ENCODE measurements at regions not wholly inside any gene's neighbourhood (a gene's known extent, or its start where the extent isn't known, plus 50 kb on each side); places are given as distances from the start of the nearest gene placed in this dataset.

DNA sequence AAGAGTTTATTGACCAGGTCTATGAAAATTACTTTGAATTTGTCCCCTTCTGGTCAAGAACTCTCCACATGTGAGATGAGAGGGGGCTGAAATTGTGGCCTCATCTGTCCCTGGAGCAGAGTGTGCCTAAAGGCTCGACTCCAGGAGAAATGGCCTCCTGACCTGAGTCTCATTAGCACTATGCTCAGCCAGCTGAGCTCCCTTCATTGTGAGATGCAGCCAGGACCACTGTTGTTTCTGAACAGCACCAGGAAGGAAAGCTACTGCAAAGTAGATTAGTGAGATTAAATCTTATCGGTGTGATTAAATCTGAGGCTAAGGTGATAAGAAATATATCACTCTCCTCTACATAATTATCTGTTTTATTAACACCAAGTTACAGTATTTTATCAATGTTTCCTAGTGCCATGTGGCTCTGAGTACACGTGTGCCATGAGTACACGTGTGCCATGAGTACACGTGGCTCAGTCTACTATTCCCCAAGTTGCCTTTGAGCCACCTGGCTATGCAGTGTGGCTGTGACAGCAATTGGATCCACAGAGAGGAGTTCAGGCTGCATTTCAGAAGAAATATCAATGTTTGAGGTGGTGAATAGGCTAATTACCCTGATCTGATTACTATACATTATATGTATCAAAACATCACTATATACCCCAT lies 126.9 kb downstream of the IPMK start:
- H2AFZ ChIP-seq (ENCODE audit: low read length): no peak overlapping the region
- no peak overlapping the region for H3K4me2 ChIP-seq (ENCODE audit: low read depth, low read length, poor library complexity, severe bottlenecking)
- no peaks in the 10 kb centered on the region for H3K79me2 ChIP-seq (ENCODE audit: low read length)
- H3K36me3 ChIP-seq (ENCODE audit: insufficient read depth, low read length): no peaks in the 10 kb centered on the region
- H3K9me2 ChIP-seq (replicated peaks; ENCODE audit: insufficient read depth, low read length): no peaks in the 10 kb centered on the region
- no peak overlapping the region for H3K27ac ChIP-seq (ENCODE audit: low read length)
- no peaks in the 10 kb centered on the region for H3K4me1 ChIP-seq (ENCODE audit: low read length)
- H3K9me3 ChIP-seq (ENCODE audit: low read length): no peaks in the 10 kb centered on the region
- no peak for DNase-seq
- no peaks in the 10 kb centered on the region for H3K27me3 ChIP-seq (ENCODE audit: low read length)
- H4K20me1 ChIP-seq (ENCODE audit: insufficient read depth, low read depth, low read length): no peaks in the 10 kb centered on the region
- H3K9ac ChIP-seq (ENCODE audit: low read length): no peak overlapping the region
- no peak overlapping the region for H3K4me3 ChIP-seq (ENCODE audit: low read length)

DNA sequence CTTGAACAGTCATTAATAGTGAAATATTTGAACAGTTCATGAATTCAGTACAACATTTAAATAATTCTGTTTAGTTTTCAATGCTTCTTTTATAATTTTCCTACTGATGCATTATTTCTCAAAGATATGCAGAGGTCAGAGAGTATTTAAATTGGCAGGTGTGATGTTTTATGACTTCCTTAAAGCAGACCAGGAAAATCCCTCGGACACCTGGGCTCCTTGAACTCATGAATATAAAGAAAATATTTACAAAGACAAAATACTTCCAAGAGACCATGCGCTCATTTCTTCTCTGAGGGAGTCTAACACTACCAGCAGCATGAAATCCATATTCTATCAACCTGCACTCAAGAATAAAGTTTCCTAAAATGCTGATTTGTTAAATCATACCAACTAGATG lies 127.6 kb downstream of the IPMK start:
- Histone ChIP-seq H3K4me1 (ENCODE audit: low read length) (no peaks in the 10 kb centered on the region), H3K9me2 (replicated peaks; ENCODE audit: insufficient read depth, low read length) (no peaks in the 10 kb centered on the region), H3K79me2 (ENCODE audit: low read length) (no peaks in the 10 kb centered on the region), H3K9me3 (ENCODE audit: low read length) (no peaks in the 10 kb centered on the region), H3K4me3 (ENCODE audit: low read length) (no peak overlapping the region), H3K4me2 (ENCODE audit: low read depth, low read length, poor library complexity, severe bottlenecking) (no peak overlapping the region), H3K36me3 (ENCODE audit: insufficient read depth, low read length) (no peaks in the 10 kb centered on the region), H2AFZ (ENCODE audit: low read length) (no peak overlapping the region), H3K27ac (ENCODE audit: low read length) (no peak overlapping the region), H3K9ac (ENCODE audit: low read length) (no peak overlapping the region), H4K20me1 (ENCODE audit: insufficient read depth, low read depth, low read length) (no peaks in the 10 kb centered on the region), H3K27me3 (ENCODE audit: low read length) (no peaks in the 10 kb centered on the region)
- no peak for DNase-seq

DNA sequence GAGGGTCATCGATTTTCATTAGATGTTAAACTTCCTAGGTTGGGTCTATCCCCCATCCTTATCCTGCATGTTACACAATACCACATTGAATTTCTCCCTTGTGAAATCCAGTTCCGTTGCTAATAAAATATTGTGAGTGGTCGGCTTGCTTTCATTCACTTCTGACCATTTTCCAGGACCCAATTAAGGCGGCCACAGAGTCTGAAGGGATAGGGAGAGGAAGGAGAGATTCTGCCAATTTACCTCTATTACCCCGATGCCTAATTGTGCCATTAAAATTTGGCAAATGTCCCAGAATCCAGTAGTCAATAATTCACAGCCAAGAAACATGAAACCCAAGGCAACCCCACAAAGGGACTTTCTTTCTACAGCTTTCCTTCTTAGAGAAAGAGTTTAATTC lies 129.9 kb downstream of the IPMK start:
- Histone ChIP-seq H3K36me3 (ENCODE audit: insufficient read depth, low read length) (no peaks in the 10 kb centered on the region), H3K4me1 (ENCODE audit: low read length) (no peaks in the 10 kb centered on the region), H4K20me1 (ENCODE audit: insufficient read depth, low read depth, low read length) (no peaks in the 10 kb centered on the region), H3K9ac (ENCODE audit: low read length) (no peak overlapping the region), H3K9me2 (replicated peaks; ENCODE audit: insufficient read depth, low read length) (no peaks in the 10 kb centered on the region), H3K4me2 (ENCODE audit: low read depth, low read length, poor library complexity, severe bottlenecking) (no peak overlapping the region), H3K79me2 (ENCODE audit: low read length) (no peaks in the 10 kb centered on the region), H3K9me3 (ENCODE audit: low read length) (no peaks in the 10 kb centered on the region), H3K4me3 (ENCODE audit: low read length) (no peak overlapping the region), H3K27ac (ENCODE audit: low read length) (no peak overlapping the region), H3K27me3 (ENCODE audit: low read length) (no peaks in the 10 kb centered on the region), H2AFZ (ENCODE audit: low read length) (no peak overlapping the region)
- no peak for DNase-seq

DNA sequence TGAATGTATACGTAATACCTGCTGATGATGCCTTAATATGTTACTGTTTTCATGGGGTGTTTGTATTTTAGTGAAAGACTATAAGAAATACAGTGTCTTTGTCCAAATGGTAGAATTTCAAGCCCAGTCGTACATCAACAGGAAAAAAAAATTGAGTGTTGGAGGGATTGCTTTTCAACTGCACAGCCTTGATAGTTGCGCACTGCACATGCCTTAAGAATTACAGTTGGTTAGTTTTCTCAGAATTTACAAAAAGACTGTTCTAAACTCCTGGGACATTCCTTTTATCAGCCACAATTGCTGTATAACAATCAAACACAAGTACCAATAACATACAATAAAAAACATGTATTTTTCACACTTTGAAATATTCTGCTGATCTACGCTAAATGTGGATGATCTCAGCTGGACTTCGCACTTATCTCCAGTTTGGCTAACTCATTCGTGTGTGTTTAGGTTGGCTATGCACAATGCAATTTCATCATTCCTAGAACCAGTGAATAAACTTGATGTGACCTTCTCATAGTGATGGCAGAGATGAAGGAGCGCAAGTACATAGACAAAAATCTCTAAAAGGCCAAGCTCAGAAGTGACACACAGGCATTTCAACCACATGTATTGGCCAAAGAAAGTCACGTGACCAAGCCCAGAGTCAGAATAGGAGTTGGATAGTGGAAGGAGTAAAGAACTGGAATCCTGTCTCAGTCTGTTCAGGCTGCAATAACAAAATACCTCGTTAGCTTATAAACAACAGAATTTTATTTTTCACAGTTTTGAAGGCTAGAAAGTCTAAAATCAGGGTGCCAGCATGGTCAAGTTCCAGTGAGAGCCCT lies 152.3 kb downstream of the IPMK start:
- Histone ChIP-seq H3K27me3 (ENCODE audit: low read length) (no peaks in the 10 kb centered on the region), H3K27ac (ENCODE audit: low read length) (no peak overlapping the region), H3K36me3 (ENCODE audit: insufficient read depth, low read length) (no peaks in the 10 kb centered on the region), H3K9me3 (ENCODE audit: low read length) (no peaks in the 10 kb centered on the region), H3K9me2 (replicated peaks; ENCODE audit: insufficient read depth, low read length) (no peaks in the 10 kb centered on the region), H4K20me1 (ENCODE audit: insufficient read depth, low read depth, low read length) (no peaks in the 10 kb centered on the region), H2AFZ (ENCODE audit: low read length) (no peak overlapping the region), H3K9ac (ENCODE audit: low read length) (no peak overlapping the region), H3K4me2 (ENCODE audit: low read depth, low read length, poor library complexity, severe bottlenecking) (no peak overlapping the region), H3K4me1 (ENCODE audit: low read length) (no peaks in the 10 kb centered on the region), H3K79me2 (ENCODE audit: low read length) (no peaks in the 10 kb centered on the region), H3K4me3 (ENCODE audit: low read length) (no peak overlapping the region)
- DNase-seq: no peak

- H4K20me1 ChIP-seq (ENCODE audit: insufficient read depth, low read depth, low read length): no peaks in the 10 kb centered on the region
- no peak for DNase-seq
- no peaks in the 10 kb centered on the region for H3K9me3 ChIP-seq (ENCODE audit: low read length)
- H2AFZ ChIP-seq (ENCODE audit: low read length): no peak overlapping the region
- no peak overlapping the region for H3K27ac ChIP-seq (ENCODE audit: low read length)
- no peaks in the 10 kb centered on the region for H3K9me2 ChIP-seq (replicated peaks; ENCODE audit: insufficient read depth, low read length)
- no peak overlapping the region for H3K4me2 ChIP-seq (ENCODE audit: low read depth, low read length, poor library complexity, severe bottlenecking)
- H3K79me2 ChIP-seq (ENCODE audit: low read length): no peaks in the 10 kb centered on the region
- H3K9ac ChIP-seq (ENCODE audit: low read length): no peak overlapping the region
- no peaks in the 10 kb centered on the region for H3K27me3 ChIP-seq (ENCODE audit: low read length)
- no peak overlapping the region for H3K4me3 ChIP-seq (ENCODE audit: low read length)
- H3K36me3 ChIP-seq (ENCODE audit: insufficient read depth, low read length): no peaks in the 10 kb centered on the region
- no peaks in the 10 kb centered on the region for H3K4me1 ChIP-seq (ENCODE audit: low read length)
These were observed 158.0 kb downstream of the IPMK start for GRCh38 chr10:58109731-58110130.

- Histone ChIP-seq H3K36me3 (ENCODE audit: insufficient read depth, low read length) (no peaks in the 10 kb centered on the region), H3K9me3 (ENCODE audit: low read length) (no peaks in the 10 kb centered on the region), H3K79me2 (ENCODE audit: low read length) (no peaks in the 10 kb centered on the region), H3K9me2 (replicated peaks; ENCODE audit: insufficient read depth, low read length) (no peaks in the 10 kb centered on the region), H3K4me1 (ENCODE audit: low read length) (no peaks in the 10 kb centered on the region), H3K4me3 (ENCODE audit: low read length) (no peak overlapping the region), H3K27me3 (ENCODE audit: low read length) (no peaks in the 10 kb centered on the region), H2AFZ (ENCODE audit: low read length) (no peak overlapping the region), H3K27ac (ENCODE audit: low read length) (no peak overlapping the region), H4K20me1 (ENCODE audit: insufficient read depth, low read depth, low read length) (no peaks in the 10 kb centered on the region), H3K4me2 (ENCODE audit: low read depth, low read length, poor library complexity, severe bottlenecking) (no peak overlapping the region), H3K9ac (ENCODE audit: low read length) (no peak overlapping the region)
- DNase-seq: no peak
These were observed 160.2 kb downstream of the IPMK start for GRCh38 chr10:58107506-58107905.

GRCh38 chr10:58106211-58107035 lies 161.3 kb downstream of the IPMK start:
- no peaks in the 10 kb centered on the region for H4K20me1 ChIP-seq (ENCODE audit: insufficient read depth, low read depth, low read length)
- H3K27me3 ChIP-seq (ENCODE audit: low read length): no peaks in the 10 kb centered on the region
- H3K4me2 ChIP-seq (ENCODE audit: low read depth, low read length, poor library complexity, severe bottlenecking): no peak overlapping the region

GRCh38 chr10:58104351-58104751 lies 163.3 kb downstream of the IPMK start:
- no peak for DNase-seq
- no peaks in the 10 kb centered on the region for H4K20me1 ChIP-seq (ENCODE audit: insufficient read depth, low read depth, low read length)

More at GRCh38 chr10:58106211-58107035, 161.3 kb downstream of the IPMK start:
- Histone ChIP-seq H3K79me2 (ENCODE audit: low read length) (no peaks in the 10 kb centered on the region), H2AFZ (ENCODE audit: low read length) (no peak overlapping the region), H3K36me3 (ENCODE audit: insufficient read depth, low read length) (no peaks in the 10 kb centered on the region), H3K9me3 (ENCODE audit: low read length) (no peaks in the 10 kb centered on the region), H3K9me2 (replicated peaks; ENCODE audit: insufficient read depth, low read length) (no peaks in the 10 kb centered on the region), H3K4me1 (ENCODE audit: low read length) (no peaks in the 10 kb centered on the region), H3K4me3 (ENCODE audit: low read length) (no peak overlapping the region), H3K27ac (ENCODE audit: low read length) (no peak overlapping the region), H3K9ac (ENCODE audit: low read length) (no peak overlapping the region)
- DNase-seq: no peak

More at GRCh38 chr10:58104351-58104751, 163.3 kb downstream of the IPMK start:
- Histone ChIP-seq H3K4me3 (ENCODE audit: low read length) (no peak overlapping the region), H3K27me3 (ENCODE audit: low read length) (no peaks in the 10 kb centered on the region), H3K9ac (ENCODE audit: low read length) (no peak overlapping the region), H3K9me3 (ENCODE audit: low read length) (no peaks in the 10 kb centered on the region), H3K36me3 (ENCODE audit: insufficient read depth, low read length) (no peaks in the 10 kb centered on the region), H3K4me1 (ENCODE audit: low read length) (no peaks in the 10 kb centered on the region), H3K9me2 (replicated peaks; ENCODE audit: insufficient read depth, low read length) (no peaks in the 10 kb centered on the region), H3K4me2 (ENCODE audit: low read depth, low read length, poor library complexity, severe bottlenecking) (no peak overlapping the region), H2AFZ (ENCODE audit: low read length) (no peak overlapping the region), H3K27ac (ENCODE audit: low read length) (no peak overlapping the region), H3K79me2 (ENCODE audit: low read length) (no peaks in the 10 kb centered on the region)
